ENCODE measurements at regions not wholly inside any gene's neighbourhood (a gene's known extent, or its start where the extent isn't known, plus 50 kb on each side); places are given as distances from the start of the nearest gene placed in this dataset.
"Not testable (repeated sequence)": the region's sequence is repeated elsewhere in the genome, so short reads cannot be mapped to it uniquely, and the experiment has no call there.

DNA sequence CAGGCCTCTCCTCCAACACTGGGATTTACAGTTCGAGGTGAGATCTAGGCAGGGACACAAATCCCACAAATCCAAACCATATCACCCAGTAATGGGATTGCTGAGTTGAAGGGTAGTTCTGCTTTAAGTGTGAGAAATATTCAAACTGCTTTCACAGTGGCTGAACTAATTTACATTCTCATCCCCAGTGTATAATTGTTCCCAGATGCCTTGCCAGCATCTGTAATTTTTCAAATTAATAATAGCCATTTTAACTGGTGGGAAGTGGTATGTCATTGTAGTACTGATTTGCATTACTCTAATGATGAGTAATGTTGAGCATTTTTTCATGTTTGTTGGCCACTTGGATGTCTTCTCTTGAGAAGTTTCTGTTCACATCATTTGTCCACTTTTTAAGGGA is 592.8 kb upstream of the GRM3 start:
- no peaks in the 10 kb centered on the region for H3K27me3 ChIP-seq
- no peak overlapping the region for H3K27ac ChIP-seq (replicated peaks in 1 of 4)
- TF ChIP-seq, protein P1, sequence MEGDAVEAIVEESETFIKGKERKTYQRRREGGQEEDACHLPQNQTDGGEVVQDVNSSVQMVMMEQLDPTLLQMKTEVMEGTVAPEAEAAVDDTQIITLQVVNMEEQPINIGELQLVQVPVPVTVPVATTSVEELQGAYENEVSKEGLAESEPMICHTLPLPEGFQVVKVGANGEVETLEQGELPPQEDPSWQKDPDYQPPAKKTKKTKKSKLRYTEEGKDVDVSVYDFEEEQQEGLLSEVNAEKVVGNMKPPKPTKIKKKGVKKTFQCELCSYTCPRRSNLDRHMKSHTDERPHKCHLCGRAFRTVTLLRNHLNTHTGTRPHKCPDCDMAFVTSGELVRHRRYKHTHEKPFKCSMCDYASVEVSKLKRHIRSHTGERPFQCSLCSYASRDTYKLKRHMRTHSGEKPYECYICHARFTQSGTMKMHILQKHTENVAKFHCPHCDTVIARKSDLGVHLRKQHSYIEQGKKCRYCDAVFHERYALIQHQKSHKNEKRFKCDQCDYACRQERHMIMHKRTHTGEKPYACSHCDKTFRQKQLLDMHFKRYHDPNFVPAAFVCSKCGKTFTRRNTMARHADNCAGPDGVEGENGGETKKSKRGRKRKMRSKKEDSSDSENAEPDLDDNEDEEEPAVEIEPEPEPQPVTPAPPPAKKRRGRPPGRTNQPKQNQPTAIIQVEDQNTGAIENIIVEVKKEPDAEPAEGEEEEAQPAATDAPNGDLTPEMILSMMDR (IDR thresholded peaks at IDR 0.05): no peak
- DNase-seq (ENCODE audit: extremely low spot score): no peak
- H3K4me3 ChIP-seq: no peak overlapping the region
- no peaks in the 10 kb centered on the region for H3K4me1 ChIP-seq
- H3K36me3 ChIP-seq: no peaks in the 10 kb centered on the region
- no peaks in the 10 kb centered on the region for H3K9me3 ChIP-seq
- intact Hi-C loops (cut with DNase I): no loop called here
- 52% methylated on average over 1 of the region's 1 CpG for WGBS

DNA sequence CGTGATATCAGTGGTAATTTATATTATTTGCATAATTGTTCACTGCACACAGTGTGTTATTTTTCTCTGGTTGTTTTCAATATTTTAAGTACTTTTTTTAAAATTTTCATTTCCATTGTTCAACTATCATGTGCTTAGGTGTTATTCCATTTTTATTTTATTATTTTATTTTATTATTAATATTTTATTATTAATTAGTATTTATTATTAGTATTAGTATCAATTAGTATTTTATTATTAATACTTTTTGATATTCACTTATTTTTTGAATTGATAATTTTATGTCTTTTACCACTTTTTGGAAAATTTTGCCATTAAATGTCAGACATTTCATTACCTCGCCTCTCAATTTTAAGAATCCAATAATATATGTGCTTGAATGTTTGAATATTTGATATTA is 593.8 kb upstream of the GRM3 start:
- intact Hi-C loops (cut with DNase I): no loop called here
- 88% methylated on average over 2 of the region's 2 CpGs for WGBS

DNA sequence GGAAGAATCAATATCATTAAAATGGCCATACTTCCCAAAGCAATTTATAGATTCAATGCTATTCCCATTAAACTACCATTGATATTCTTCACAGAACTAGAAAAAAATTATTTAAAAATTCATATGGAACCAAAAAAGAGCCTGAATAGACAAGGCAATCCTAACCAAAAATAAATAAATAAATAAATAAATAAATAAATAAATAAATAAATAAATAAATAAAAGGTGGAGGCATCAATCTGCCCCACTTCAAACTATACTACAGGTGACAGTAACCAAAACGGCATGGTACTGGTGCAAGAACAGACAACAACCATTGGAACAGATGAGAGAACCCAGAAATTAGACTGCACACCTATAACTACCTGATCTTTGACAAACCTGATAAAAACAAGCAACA is 598.5 kb upstream of the GRM3 start:
- WGBS: 100% methylated on average over 1 of the region's 1 CpG
- H3K36me3 ChIP-seq; DNase-seq (ENCODE audit: extremely low spot score); H3K27me3 ChIP-seq; H3K27ac ChIP-seq (replicated peaks in 1 of 4); H3K4me1 ChIP-seq; intact Hi-C loops (cut with DNase I); H3K9me3 ChIP-seq; H3K4me3 ChIP-seq: not testable (repeated sequence)

More for the DNA sequence above, 593.8 kb upstream of the GRM3 start:
- no peak for DNase-seq (ENCODE audit: extremely low spot score)
- TF ChIP-seq EP300 (IDR thresholded peaks at IDR 0.05) (no peak), POLR2AphosphoS5 (IDR thresholded peaks at IDR 0.05) (no peak), POLR2A (IDR thresholded peaks at IDR 0.05; ENCODE audit: low read depth) (no peak)
- TF ChIP-seq, protein P1 (IDR thresholded peaks at IDR 0.05): no peak
- Histone ChIP-seq H3K27ac (replicated peaks in 1 of 4) (no peak overlapping the region), H3K4me3 (no peak overlapping the region), H3K36me3 (no peaks in the 10 kb centered on the region), H3K4me1 (no peaks in the 10 kb centered on the region), H3K9me3 (no peaks in the 10 kb centered on the region), H3K27me3 (no peaks in the 10 kb centered on the region)

DNA sequence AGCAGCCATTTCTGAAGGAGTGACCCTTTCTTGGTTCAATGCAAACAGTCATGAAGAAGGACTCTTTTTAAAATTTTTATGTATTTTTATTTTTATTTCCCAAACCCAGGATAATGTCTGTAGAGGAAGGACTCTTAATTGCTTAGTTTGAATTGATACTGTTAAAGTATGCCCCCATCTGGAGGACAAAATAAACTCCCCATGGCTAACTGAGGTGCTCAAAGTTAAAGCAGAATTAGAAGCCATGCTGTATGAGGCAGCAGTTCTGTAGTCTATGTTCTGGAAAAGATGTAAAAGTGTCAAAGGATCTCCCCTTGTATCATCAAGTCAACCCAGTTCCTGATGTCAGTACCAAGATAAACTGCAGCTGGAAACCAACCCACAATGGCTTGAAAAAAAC is 617.9 kb upstream of the GRM3 start:
- Histone ChIP-seq H3K27ac (replicated peaks in 1 of 4) (no peak overlapping the region), H3K36me3 (no peaks in the 10 kb centered on the region), H3K4me1 (no peaks in the 10 kb centered on the region), H3K4me3 (no peak overlapping the region), H3K9me3 (no peaks in the 10 kb centered on the region), H3K27me3 (no peaks in the 10 kb centered on the region)
- intact Hi-C loops (cut with DNase I): no loop called here
- no peak for DNase-seq (ENCODE audit: extremely low spot score)
- TF ChIP-seq POLR2AphosphoS5 (IDR thresholded peaks at IDR 0.05) (no peak), POLR2A (IDR thresholded peaks at IDR 0.05; ENCODE audit: low read depth) (no peak), EP300 (IDR thresholded peaks at IDR 0.05) (no peak)
- TF ChIP-seq, protein P1 (IDR thresholded peaks at IDR 0.05): no peak

DNA sequence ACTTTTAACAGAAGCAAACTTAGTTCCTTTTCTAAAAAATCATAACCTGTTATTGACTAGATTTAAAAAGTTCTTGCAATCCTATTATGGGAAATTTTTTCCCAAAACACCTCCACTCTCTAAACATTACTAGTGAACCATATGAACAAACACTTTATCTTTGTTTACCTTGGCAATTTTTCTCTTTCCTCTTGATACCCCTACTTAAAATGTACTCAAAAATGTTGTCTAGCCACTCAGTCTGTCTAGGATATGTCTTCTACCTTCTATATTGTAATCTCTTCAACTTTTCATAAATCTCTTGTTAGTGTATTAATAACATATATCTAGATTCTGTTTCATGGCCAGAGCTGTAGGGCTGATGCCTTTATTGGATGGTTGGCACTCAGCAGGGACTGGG is 630.0 kb upstream of the GRM3 start:
- Histone ChIP-seq H3K4me3 (no peak overlapping the region), H3K36me3 (no peaks in the 10 kb centered on the region), H3K4me1 (no peaks in the 10 kb centered on the region), H3K27me3 (no peaks in the 10 kb centered on the region), H3K27ac (replicated peaks in 1 of 4) (no peak overlapping the region), H3K9me3 (no peaks in the 10 kb centered on the region)
- intact Hi-C loops (cut with DNase I): no loop called here
- TF ChIP-seq POLR2A (IDR thresholded peaks at IDR 0.05; ENCODE audit: low read depth): no peak
- TF ChIP-seq EP300 (IDR thresholded peaks at IDR 0.05): no peak
- no peak for DNase-seq (ENCODE audit: extremely low spot score)

DNA sequence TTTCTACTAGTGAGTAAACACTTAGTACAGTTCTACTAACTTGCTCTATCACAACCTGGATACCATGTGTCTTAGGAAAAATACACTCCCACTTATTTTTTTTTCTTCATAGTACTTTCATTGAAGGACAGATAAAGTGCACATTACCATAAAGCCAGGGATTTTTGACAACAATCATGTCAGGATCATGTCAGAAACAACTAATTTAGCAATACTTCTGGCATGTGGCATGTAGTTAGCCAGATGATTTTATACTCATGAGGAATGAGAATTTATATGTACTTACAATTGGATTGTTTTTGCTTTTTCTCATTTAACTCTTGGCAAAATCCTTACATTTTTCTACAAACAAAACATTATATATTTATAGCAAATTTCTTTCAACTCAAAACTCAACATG is 630.7 kb upstream of the GRM3 start:
- H3K4me1 ChIP-seq: no peaks in the 10 kb centered on the region
- H3K36me3 ChIP-seq: no peaks in the 10 kb centered on the region
- no peaks in the 10 kb centered on the region for H3K27me3 ChIP-seq
- TF ChIP-seq POLR2AphosphoS5 (IDR thresholded peaks at IDR 0.05): no peak
- TF ChIP-seq EP300 (IDR thresholded peaks at IDR 0.05): no peak
- no peak for TF ChIP-seq POLR2A (IDR thresholded peaks at IDR 0.05; ENCODE audit: low read depth)
- TF ChIP-seq, protein P1 (IDR thresholded peaks at IDR 0.05): no peak
- no peak overlapping the region for H3K27ac ChIP-seq (replicated peaks in 1 of 4)
- H3K4me3 ChIP-seq: no peak overlapping the region
- H3K9me3 ChIP-seq: no peaks in the 10 kb centered on the region
- no peak for DNase-seq (ENCODE audit: extremely low spot score)
- intact Hi-C loops (cut with DNase I): no loop called here

Data from esophagus muscularis mucosa (tissue), 4 donors.